ENCODE measurements at regions not wholly inside any gene's neighbourhood (a gene's known extent, or its start where the extent isn't known, plus 50 kb on each side); places are given as distances from the start of the nearest gene placed in this dataset.
"Not testable (repeated sequence)": the region's sequence is repeated elsewhere in the genome, so short reads cannot be mapped to it uniquely, and the experiment has no call there.

DNA sequence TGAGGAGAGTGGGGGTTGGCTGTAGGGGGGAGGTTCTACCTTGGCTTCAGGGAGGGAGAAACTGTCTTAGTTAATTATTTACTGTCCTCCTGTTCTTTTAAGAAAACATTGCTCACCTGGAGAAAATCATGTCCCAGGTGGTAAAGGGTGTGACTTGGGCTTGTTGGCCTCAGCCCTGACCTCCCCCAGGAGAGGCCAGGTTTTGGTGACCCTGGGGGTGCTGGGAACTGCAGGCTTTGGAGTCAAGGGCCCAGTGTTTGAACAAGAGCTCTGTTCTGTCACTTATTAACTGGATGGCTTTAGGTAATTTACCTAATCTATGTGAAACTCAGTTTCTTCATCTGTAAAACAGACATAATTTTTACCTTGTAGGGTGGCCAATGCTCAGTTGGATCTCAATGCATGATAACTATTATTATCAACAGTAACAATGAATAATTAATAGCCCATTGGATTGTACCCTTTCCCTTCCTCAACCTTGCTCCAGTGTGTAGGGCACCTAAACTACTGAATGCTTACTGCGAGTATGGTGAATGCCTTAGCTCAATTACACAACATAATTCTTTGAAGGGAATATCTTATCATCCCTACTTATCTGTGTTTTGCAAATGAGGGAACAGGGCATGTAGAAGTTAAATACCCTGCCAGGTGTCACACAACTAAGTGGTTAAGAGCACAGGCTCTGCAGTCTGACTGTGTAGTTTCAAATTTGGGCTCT is 959.4 kb upstream of the DEFB115 start:
- not testable (repeated sequence) for DNase-seq

DNA sequence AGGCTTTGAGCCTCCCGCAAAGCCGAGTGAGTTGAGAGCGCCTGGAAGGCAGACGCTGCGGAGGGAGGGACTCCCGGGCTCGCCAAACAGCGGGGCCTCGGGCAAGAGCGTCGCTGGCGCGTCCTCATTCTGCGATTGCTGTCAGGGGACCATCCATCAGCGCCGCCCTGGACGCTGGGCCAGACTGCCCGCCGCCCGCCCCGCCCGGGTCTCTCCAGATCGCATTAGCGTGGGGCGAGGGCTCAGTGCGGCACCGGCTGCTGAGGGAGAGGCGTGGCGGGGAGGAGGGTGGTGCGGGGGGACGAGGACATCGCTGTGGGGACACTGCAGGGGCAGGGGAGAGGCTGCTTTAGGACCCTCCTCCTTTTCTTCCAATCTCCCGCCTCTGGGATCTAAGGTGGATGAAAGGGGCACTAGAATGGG is 957.2 kb upstream of the DEFB115 start:
- DNase-seq = not testable (repeated sequence)

DNA sequence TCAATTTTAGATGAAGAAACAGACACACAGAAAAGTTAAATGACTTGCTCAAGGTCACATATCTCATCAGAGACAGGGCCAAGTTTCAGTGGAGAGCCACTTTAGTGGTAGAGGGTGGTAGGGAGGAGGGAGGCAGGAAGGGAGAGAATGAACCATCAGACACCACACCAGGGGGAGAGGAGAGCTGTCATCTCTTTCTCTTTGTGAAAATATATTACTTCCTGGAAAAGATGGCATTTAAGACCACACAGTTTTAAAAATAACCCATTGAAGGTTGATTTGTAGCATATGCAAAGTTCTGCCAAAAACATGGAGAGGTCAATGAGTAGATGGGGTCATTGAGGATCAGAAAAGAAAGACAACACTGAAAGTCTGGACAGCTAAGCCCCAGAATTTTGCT is 954.7 kb upstream of the DEFB115 start:
- not testable (repeated sequence) for DNase-seq

DNA sequence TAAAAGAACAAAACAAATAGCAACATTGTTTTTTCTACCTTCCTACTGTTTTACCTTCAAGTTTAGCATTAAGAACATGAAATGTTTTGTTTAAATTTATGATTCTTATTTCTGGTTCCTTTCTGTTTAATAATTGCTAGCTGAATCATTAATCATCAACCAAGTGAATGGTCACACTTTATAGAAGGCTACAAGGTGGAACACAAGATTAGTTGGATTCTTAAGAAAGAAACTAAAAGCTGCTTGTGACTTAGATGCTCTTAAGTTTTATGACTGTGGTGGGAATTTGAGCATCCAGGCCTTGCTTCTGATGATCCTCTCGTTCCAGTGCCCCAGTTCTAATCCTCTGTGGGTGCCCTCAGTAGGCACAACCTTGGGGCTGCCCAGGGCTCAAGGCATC is 947.5 kb upstream of the DEFB115 start:
- not testable (repeated sequence) for DNase-seq

DNA sequence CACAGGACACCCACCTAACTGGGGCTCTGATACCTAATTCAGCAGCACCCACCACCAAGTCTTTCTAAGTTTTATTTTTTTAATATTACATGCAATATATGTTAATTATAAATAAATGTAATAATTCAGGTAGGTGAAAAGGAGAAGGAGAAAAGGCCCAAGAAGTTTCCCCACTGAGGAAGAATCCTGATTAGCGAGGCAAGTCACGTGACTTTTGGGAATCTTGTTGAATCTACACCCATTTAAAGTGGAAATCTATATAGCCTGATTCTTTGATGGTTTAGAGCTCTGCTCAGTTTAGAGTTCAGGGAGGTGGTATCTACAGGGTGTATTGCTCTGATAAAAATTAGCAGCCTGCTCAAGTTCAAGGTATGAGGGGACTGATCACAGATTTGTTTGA is 947.1 kb upstream of the DEFB115 start:
- DNase-seq = not testable (repeated sequence)

DNA sequence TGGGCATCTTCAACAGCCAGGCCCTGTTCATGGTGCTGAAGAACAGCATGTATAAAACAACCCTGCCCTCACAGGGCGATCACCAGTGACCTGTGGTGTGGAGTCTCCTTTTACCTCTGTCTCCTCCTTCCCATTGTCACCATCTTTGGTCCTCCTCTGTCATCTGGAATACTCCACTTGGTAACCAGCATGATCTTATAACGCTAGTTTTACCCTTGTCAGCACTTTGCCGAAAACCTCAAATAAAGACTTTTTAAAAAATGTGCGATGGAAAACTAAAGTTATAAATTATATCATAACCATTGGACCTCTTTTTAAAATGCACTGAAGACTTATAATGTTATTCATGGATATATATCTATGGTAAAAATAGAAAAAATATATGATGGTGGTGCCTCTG is 945.2 kb upstream of the DEFB115 start:
- not testable (repeated sequence) for DNase-seq

DNA sequence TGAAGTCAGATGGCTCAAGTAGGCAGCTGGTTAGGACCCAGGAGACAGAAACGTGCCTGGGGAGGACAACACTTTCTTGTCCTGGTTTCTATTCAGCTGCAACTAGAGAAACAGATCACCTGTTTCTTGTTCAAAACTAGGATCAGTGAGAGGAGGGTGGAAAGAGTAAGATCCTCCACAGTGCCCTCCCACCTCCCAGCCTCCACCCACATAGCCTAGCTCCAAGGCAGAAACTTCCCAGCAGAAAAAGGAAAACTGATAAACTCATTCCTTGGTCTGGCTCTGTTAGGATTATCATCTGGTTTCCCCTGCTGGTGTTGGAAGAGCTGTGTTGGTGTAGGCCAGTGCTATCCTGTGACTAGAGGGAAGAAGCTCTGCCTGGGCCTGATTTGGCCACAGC is 943.8 kb upstream of the DEFB115 start:
- not testable (repeated sequence) for DNase-seq

DNA sequence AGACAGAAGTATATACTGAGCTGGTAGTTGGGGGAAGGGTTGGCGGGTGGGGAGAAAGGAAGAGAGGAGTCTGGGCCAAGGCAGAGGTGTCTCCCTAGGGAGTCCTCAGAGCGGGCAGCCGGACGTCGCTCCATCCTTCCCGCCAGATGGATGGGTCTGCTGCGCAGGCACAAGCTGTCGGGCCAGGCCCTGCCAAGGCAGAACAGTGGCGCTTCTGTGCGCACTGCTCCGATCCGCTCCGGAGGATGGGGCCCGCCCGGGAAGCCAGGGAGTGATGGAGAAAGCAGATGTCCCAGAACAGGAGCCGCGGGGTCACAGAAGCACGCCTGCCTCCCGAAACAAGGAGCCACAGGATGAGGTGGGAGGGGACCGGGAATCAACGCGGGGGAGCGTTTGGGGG is 941.4 kb upstream of the DEFB115 start:
- not testable (repeated sequence) for DNase-seq

DNA sequence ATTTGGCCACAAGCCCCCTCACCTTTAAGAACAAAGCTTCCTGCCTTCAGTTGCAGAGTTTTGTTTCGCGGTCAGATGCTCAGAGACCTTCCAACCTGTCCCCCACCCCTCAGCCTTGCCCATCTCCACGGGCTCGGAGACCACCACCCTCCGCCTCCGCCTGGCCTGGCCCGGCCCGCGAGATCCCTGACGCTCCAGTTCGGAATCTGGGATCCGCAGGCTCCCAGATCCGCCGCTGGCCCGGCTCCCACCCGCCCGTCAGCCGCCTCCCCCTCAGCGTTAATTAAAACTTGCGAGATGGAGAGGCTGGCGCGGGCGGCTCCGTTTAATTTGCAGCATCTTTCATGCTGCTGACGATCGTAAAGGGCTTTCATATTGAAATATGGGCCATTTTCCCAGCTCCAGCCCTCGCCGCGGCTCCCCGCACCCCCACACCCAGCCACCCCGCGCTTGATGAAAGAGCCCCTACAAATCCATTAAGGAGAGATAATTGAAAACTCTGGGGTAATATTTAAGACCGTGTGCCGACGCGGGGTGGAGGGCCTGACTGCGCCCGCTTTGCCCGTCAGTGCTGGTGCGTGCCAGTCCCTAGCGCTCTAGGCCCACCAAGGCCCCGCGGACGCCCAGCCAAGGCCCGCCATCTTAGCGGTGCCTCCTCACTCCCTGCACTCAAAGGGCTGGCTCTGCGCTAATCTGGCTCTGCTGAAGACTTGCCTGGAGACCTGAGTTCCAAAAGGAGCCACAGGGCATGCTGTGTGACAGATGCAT is 940.7 kb upstream of the DEFB115 start:
- not testable (repeated sequence) for DNase-seq

DNA sequence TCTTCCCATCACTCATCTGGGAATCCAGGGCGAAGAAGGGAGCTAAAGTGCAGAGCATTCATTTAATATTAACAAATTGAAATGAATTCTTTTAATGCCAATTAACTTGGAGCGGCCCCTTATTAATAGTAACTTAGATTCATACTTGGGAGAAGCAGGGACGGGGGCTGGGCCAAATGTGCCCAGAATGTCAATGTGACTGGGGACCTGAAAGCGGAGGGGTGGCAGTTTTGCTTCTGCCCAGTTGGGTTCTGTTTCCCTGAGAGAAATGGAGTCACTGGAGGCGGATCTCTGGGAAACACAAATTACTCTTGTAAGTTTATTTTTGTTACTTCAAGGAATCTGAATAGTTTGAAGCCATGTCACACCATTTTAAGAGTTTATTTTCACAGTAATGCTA is 923.7 kb upstream of the DEFB115 start:
- not testable (repeated sequence) for DNase-seq

DNA sequence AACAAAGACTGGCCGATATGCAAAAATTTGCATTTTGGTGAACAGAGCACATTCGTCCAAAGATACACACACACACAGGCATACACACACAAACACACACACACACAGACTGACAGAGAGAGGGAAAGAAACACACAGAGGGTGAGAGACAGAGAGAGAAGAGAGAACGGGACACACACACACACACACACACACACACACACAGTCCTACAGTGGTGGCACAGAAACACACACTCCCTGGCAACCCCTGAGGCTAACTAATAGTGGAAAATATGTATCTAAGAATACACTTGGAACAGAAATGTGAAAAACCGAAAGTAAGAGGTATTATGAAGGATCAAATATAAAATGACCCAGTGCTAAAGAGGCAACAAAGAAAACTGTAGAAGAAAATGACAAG is 919.9 kb upstream of the DEFB115 start:
- DNase-seq = not testable (repeated sequence)

DNA sequence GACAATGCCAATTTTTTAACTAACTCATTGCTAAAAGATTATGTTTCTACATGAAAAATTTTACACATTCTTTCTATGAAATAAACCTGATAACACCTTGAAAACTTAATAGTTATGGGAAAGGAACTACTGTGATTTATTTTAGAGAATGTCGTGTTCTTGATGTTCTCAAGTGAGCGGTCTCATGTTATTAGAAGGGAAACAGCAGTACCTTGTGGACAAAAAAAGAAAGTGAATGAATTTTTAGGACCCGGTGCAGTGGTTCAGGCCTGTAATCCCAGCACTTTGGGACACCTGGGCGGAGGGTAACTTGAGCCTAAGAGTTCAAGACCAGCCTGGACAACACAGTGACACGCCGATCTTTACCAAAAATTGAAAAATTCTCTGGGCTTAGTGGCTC is 908.5 kb upstream of the DEFB115 start:
- not testable (repeated sequence) for DNase-seq

DNA sequence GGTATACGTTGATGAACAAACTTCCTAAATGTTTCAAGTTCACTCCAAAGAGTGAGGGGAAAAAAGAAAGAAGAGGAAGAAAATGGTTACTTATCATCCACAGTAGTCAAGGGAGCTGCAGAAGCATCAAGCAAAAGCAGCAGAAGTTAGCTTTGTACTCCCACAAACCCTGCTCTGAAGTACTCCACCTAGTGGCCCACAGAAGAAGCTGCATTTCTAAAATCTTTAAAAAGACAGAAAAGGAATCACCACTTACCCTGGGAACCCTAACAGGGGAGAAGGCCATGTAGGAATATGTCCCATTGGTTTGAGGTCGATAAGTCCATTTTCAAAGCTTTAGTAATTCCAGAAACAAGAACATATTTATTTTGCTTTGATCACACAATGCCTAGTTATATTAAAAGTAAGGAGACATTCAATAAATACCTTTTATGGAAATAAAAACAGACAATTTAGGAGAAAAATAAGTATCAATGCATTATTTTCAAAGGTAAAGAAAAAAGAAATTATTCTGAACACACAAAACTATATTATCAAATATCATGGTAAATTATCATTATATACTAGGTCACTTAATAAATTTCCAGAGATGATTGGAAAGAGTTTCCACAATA is 900.5 kb upstream of the DEFB115 start:
- DNase-seq = not testable (repeated sequence)

DNA sequence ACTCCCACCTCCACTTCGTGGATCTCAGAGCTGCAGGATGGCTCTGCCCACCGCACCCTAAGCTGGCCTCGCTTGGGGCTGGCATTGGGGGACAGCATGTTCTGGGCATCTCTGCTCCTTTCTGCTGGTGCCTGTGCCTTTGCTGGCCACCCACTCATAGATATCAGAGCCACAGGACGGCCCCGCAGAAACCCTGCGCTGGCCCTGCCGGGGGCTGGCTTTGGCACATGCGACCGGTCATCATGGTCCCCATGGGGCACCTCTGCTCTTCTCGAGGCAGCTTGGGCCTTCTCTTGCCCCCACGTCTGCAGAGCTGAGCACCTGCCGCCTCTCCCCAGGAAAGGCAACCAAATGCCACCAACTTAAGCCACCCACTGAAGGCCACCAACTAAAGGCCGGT is 895.7 kb upstream of the DEFB115 start:
- DNase-seq = not testable (repeated sequence)

DNA sequence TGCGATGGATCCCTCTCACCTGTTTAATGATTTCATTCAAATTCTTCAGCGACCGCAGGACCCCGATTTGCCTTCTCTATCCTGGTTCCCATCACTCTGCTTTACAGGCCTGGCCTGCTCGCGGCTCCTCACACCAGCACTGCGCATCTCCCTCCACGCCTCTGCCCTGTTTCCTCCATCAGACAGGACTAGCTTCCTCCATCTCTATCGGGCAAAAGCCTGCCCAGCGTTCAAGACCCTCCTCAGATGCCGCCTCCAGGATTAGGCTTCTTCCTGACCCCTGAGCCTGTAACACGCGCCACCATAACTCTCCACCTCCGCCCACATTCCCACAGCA is 881.1 kb upstream of the DEFB115 start:
- not testable (repeated sequence) for DNase-seq

DNA sequence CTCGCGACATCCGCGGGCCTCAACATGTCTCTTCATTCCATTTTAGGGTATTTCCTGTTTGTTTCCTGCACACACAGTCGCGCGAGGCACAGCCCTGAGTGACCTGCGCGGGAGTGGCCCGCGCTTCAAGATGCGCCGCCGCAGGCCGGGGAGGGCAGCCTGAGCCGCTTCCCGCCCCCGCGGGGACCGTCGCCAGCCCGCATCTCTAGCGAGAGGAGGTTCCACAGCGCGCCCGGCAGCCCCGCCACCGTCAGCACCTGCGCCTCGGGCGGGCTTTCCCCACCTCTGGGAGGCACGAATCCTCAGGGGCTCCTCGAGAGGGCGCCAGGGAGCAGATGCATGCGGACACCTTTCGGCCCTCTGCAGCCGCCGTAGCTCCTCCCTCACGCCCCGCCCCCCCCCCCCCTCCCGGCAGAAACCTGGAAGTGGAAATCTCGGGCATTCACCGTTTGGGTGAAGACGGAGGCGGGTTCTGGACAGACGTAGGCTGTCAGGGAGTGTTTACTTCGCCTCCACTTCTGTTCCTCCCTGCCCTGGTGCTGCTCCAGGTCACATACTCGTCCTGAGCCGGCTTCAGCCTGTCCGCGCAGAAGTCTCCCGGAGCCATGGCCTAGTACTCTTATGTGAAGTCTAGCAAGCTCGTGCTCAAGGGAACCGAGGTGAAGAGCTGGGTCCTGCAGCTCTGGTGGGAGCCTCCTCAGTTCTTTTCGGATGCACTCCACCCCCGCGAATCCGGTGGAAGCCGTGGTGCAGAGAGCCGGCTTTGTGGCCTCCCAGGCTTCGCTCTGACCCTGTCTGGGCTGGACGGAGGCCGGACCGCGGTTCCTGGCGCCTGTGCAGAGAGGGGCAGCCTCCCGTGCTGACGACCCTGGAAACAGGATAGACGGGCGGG is 880.5 kb upstream of the DEFB115 start:
- DNase-seq = peak; percentile 90

DNA sequence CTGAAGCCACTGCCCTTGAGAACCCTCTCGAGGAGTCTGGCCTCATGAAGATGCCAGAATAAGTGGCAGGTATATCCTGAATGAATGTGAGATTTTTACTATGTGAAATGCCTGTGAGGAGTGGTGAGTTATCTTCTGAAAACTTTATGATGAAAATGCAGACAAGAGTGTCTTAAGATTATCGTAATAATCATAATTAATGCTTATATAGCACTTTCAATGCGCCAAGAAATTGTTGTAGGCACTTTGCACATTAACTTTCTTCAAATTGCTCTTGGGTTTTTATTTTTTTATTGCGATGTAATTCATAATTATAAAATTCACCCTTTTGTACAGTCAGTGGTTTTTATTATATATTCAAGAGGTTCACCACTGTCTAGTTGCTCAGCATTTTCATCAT is 879.1 kb upstream of the DEFB115 start:
- DNase-seq = not testable (repeated sequence)

DNA sequence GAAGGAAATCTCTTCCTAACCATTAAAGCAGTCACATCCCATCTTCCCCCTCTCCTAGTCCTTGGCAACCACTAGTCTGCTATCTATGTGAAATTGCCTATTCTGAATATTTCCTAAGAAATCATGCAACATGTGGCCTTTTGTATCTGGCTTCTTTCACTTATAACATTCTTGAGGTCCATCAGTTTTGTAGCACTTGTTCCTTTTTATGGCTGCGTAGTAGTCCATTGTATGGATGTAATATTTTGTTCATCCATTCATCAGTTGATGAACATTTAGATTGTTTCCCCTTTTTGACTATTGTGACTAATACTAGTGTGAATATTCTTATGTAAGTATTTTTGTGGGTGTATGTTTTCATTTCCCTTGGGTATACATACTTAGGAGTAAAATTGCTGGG is 878.7 kb upstream of the DEFB115 start:
- DNase-seq = not testable (repeated sequence)

DNA sequence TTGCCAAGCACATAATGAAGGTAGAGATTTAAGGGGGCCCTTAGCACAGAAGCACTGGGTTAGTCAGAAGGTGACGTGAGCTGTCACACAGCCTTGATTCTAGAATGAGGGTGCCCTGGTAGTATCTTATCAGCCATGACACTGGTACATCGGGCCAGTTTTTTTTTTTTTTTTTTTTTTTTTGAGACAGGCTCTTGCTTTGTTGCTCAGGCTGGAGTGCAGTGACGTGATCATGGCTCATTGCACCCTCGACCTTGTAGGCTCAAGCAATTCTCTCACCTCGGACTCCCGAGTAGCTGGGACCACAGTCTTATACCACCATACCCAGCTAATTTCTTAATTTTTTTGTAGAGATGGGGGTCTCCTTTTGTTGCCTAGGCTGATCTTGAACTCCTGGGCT is 872.6 kb upstream of the DEFB115 start:
- DNase-seq = not testable (repeated sequence)

DNA sequence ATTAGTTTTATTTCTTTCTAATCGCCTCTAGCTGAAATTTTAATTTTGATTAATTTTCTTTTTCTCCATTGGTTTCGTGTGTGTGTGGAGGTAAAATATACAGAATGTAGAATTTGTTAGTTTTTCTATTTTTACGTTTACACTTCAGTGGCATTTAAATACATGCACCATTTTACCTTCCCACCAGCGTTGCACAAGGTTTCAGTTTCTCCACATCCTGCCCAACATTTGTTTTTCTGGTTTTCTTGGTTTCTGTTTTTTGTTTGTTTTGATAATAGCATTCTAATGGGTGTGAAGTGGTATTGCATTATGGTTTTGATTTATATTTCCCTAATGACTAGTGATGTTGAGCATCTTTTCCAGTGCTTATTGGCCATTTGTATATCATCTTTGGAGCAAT is 871.4 kb upstream of the DEFB115 start:
- not testable (repeated sequence) for DNase-seq

DNA sequence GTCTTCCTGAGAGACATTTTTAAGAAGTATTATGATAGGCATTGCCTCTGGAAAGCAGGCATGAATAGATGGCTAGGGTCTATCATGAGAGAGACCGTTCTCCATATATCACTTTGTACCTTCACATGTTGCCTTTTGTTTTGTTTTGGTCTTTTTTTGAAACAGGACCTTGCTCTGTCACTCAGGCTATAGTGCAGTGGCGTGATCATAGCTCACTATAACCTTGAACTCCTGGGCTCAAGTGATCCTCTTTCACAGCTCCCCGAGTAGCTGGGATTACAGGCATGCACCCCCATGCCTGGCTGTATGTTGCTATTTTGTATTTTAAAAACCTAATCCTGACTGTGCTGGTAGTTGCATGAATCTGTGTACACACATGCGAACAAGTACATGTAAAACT is 869.6 kb upstream of the DEFB115 start:
- DNase-seq = not testable (repeated sequence)

DNA sequence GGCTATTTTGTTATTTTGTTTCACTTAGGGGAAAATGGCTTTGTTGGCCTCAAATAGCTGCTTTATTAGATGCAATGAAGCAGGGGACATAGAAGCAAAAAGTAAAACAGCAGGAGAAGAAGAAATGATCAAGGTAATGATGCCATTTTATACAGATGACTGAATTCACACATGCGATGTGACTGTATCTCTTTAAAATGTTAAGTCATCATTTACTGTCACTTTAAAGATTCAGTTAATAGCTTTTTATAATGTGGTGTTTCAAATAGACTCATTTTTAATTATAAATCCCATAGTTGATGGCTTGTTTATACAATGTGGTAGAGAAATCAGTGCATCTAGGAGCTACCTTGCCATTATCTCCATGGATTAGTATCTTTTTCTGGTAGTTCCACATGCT is 863.9 kb upstream of the DEFB115 start:
- DNase-seq = not testable (repeated sequence)

DNA sequence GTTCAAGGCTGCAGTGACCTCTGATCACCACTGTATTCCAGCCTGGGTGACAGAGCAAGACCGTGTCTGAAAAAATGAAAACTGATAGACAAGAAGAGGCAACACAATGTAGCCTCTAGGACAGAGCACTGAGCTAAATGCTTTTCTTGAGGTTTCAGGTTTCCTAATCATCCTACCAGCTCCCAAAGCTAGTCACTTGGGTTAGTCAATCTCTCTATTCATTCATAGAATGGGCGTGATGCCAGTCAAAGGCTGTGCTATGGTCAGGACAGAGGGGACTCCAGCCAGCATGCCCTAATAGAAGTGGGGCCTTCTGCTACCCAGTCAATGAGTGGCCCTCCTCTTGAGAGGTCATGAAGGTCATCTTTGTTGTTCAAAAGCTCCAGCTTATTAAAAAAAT is 860.4 kb upstream of the DEFB115 start:
- DNase-seq = not testable (repeated sequence)
